KOPT-K1 (cell line): ENCODE measurements at regions not wholly inside any gene's neighbourhood (a gene's known extent, or its start where the extent isn't known, plus 50 kb on each side); places are given as distances from the start of the nearest gene placed in this dataset.

Experiments used
- H3K27ac ChIP-seq: fragments of 200-600 bp; sonication (generic); 2 replicates; pipeline ENCODE4 v1.5.1; 2016; ENCODE audit warnings: antibody characterized with exemption, mild to moderate bottlenecking, low read depth, low read length; ENCODE audit not compliant: poor library complexity, severe bottlenecking
- H3K36me3 ChIP-seq: fragments of 200-600 bp; sonication (generic); 2 replicates; pipeline ENCODE4 v1.5.1; 2017; ENCODE audit warnings: antibody characterized with exemption, mild to moderate bottlenecking, low read length, moderate library complexity; ENCODE audit not compliant: insufficient read depth
- H3K9me3 ChIP-seq: fragments of 200-600 bp; sonication (generic); 2 replicates; pipeline ENCODE4 v1.5.1; 2017; ENCODE audit warnings: antibody characterized with exemption, low read length, mild to moderate bottlenecking; ENCODE audit not compliant: insufficient read depth, poor library complexity, severe bottlenecking

GRCh38 chr22:49203091-49203858, 624.4 kb downstream of the BRD1 start:
- no peaks in the 10 kb centered on the region for H3K9me3 ChIP-seq
- no peak overlapping the region for H3K27ac ChIP-seq
- H3K36me3 ChIP-seq, result no peaks in the 10 kb centered on the region

DNA sequence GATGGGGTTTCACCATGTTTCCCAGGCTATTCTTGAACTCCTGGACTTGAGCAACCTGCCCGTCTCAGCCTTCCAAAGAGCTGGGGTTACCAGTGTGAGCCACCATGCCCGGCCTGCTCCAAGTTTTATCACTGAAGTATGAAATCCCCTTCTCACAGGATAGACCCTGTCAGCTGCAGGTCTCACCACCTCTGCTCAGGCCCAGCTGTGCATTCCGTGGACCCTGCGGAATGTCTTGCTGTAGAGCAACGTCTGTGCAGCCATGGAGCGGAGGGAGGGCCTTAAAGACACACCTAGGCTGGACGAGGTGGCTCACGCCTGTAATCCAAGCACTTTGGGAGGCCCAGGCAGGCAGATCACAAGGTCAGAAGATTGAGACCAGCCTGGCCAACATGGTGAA, 625.4 kb downstream of the BRD1 start:
- no peak overlapping the region for H3K27ac ChIP-seq
- no peaks in the 10 kb centered on the region for H3K9me3 ChIP-seq
- no peaks in the 10 kb centered on the region for H3K36me3 ChIP-seq

GRCh38 chr22:49201046-49201970, 626.4 kb downstream of the BRD1 start:
- Histone ChIP-seq H3K9me3 (no peaks in the 10 kb centered on the region), H3K36me3 (no peaks in the 10 kb centered on the region), H3K27ac (no peak overlapping the region)

DNA sequence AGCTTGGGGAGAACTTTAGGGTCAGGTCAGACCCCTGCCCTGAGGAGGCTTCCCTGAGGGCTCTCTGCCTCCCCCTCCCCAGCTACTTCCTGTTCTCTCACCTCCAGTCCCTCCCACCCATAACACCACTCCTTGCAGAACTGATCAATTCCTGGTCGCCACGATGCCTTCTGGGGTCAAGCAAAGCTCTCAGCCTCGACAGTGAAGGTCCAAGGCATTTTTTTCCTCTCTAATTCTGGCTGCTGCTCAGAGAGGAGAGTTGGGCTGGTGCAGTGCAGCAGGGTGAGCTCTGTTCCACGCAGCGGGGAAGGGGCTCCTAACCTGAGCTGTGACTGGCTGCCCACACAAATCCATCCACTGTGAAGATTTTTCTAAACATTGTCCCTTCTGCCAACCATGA, 628.4 kb downstream of the BRD1 start:
- H3K27ac ChIP-seq, result no peak overlapping the region
- H3K36me3 ChIP-seq, result no peaks in the 10 kb centered on the region
- H3K9me3 ChIP-seq, result no peaks in the 10 kb centered on the region

DNA sequence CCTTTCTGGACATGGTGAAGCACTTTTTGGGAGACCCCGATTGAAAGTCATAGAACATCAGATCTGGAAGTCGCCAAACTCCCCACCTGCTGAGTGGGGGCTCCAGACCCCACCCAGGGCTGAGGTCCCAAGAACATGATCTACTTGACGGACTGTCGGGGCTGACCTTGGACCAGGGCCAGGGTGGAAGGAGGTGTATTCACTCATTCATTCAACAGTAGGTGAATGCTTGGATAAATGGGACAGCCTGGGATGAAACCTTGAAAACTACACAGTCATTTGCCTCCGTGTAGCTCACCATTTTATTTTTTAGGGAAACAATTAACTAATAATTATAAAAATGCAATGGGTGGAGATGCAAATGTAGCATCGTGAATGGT, 629.0 kb downstream of the BRD1 start:
- Histone ChIP-seq H3K27ac (no peak overlapping the region), H3K36me3 (no peaks in the 10 kb centered on the region), H3K9me3 (no peaks in the 10 kb centered on the region)

- no peaks in the 10 kb centered on the region for H3K9me3 ChIP-seq
- no peaks in the 10 kb centered on the region for H3K36me3 ChIP-seq
- no peak overlapping the region for H3K27ac ChIP-seq
Observed at GRCh38 chr22:49197986-49198704, 629.5 kb downstream of the BRD1 start.

DNA sequence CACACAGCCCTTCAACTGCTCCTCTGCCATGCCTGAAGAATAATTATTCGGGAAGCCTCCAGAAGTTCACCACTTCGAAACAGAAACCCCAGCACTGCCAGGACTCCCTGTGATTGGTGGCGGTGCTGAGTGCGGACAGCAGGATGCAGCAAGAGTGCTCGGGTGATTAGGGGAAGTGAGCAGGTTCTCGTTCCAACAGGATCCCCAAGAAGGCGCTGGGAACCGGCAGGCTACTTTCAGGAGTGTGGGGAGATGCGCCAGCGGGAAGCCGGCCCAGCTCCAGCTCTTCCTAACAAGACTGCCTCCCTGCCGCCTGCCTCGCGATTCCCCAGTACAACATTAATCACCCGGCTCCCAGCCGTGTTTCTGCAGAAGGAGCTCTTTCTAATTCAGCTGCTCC, 630.2 kb downstream of the BRD1 start:
- no peaks in the 10 kb centered on the region for H3K9me3 ChIP-seq
- no peak overlapping the region for H3K27ac ChIP-seq
- no peaks in the 10 kb centered on the region for H3K36me3 ChIP-seq

DNA sequence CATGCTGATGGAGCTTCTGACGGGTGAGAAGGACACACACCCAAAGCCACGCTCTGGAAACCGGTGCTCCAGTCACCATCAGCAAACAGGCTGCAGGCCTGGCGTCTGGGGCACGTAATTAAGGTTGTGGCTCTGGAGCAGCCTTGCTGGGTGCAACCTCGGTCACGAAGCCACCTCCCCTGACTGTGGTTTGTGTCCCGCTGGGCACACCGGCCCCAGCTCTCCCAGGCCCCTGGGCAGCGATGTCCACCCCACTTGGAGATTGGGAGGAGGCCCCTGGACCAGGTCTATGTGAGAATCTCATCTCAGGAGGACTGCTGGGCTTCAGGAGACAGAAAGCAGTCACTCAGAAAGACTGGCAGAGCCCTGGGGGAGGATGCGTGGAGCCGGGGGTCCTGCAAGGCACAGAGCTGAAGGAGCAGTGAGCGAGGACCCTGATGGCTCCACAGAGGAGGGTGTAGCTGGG, 631.6 kb downstream of the BRD1 start:
- H3K36me3 ChIP-seq, result no peaks in the 10 kb centered on the region
- no peaks in the 10 kb centered on the region for H3K9me3 ChIP-seq
- no peak overlapping the region for H3K27ac ChIP-seq

DNA sequence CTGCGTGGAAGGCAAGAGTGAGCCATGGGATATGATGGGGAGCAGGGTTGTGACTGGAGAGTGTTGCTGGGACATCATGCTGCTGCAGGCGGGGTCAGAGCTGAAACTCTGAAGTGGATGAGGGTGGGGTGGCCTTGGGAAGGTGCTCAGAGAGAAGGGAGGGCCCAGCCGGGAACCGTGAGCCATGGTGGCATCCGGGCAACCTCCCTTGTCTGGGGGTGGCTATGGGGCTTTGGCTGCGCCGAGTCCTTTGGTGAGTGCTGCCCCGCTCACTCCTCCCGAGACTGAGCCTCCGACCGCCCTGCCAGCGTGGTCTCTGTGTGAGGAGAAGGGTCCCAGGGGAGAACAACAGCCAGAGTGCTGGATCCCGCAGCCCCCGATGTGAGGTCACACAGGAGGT, 632.0 kb downstream of the BRD1 start:
- Histone ChIP-seq H3K9me3 (no peaks in the 10 kb centered on the region), H3K36me3 (no peaks in the 10 kb centered on the region), H3K27ac (no peak overlapping the region)

DNA sequence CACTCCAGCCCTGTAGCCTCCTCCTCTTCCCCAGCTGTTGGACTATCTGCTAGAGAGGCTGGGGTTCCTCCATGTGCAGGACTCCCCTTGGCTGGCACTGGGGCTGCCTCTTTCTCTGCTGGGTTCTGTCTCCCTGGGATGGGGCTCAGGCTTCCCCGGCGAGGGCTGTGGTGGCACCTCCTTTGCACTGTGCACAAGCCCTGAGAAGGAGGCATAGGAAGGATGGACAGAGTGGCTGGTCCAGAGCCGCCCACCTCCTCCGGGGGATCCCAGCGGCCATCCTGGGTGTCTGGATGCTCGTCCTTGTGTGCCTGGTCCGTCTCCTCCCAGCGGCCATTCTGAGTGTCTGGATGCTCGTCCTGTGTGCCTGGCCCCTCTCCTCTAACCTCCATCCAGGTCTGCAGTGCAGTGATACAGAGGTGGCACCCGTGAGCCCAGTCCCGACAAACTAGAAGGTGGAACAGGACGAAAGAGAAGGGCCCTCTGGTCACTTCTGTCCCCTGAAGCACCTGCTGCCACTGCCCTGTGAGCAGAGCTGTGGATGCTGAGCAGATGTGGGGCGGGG, 633.7 kb downstream of the BRD1 start:
- Histone ChIP-seq H3K36me3 (no peaks in the 10 kb centered on the region), H3K9me3 (no peaks in the 10 kb centered on the region), H3K27ac (no peak overlapping the region)

DNA sequence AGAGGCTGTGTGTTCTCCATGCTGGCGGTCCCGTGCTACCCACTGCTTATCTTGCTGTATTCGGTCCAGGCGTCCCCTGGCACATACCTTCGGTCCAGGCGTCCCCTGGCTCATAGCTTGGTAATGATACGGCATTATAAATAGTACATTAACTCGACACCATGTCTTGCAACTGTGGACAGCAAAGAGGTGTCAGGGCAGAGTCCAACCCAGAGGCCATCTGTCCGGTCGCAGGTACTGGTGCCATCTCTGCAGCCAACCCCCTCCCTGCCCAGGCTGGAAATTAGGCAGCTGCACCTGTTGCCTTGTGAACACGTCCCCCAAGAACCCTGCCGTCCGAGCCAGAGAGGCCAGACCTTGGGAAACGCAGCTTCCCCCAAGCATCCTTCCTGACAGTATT, 634.3 kb downstream of the BRD1 start:
- Histone ChIP-seq H3K9me3 (peaks cover 1% of the 10 kb centered on the region), H3K27ac (no peak overlapping the region), H3K36me3 (no peaks in the 10 kb centered on the region)

- no peak overlapping the region for H3K27ac ChIP-seq
- H3K36me3 ChIP-seq, result no peaks in the 10 kb centered on the region
- H3K9me3 ChIP-seq, result peaks cover 6% of the 10 kb centered on the region
Observed at GRCh38 chr22:49192857-49193250, 634.8 kb downstream of the BRD1 start.

- H3K27ac ChIP-seq, result no peak overlapping the region
- peaks cover 6% of the 10 kb centered on the region for H3K9me3 ChIP-seq
- H3K36me3 ChIP-seq, result no peaks in the 10 kb centered on the region
Observed at GRCh38 chr22:49192180-49192856, 635.4 kb downstream of the BRD1 start.

GRCh38 chr22:49191506-49191980, 636.1 kb downstream of the BRD1 start:
- Histone ChIP-seq H3K27ac (no peak overlapping the region), H3K36me3 (no peaks in the 10 kb centered on the region), H3K9me3 (peaks cover 6% of the 10 kb centered on the region)
